Trophoblast cell (in vitro differentiated cells and primary cell): ENCODE measurements at regions not wholly inside any gene's neighbourhood (a gene's known extent, or its start where the extent isn't known, plus 50 kb on each side); places are given as distances from the start of the nearest gene placed in this dataset.
A peak's percentile ranks its signal among the peaks of the same experiment; 100 is the strongest.

Source experiments
- DNase-seq, 2 donors: peaks; one replicate each; pipeline ENCODE4 v3.0.0-alpha.2; 2016
- H2AFZ ChIP-seq: 2 replicates; pipeline ENCODE4 v1.6.1; 2013; ENCODE audit warnings: low read length, moderate library complexity, mild to moderate bottlenecking; ENCODE audit not compliant: insufficient read depth, poor library complexity
- H2AK5ac ChIP-seq: 2 replicates; pipeline ENCODE4 v1.6.1; 2013; ENCODE audit warnings: mild to moderate bottlenecking, low read length
- H2BK120ac ChIP-seq: 2 replicates; pipeline ENCODE4 v1.6.1; 2013; ENCODE audit warnings: low read length, mild to moderate bottlenecking, moderate library complexity; ENCODE audit not compliant: insufficient read depth, poor library complexity
- H2BK12ac ChIP-seq: 2 replicates; pipeline ENCODE4 v1.6.1; 2013; ENCODE audit warnings: mild to moderate bottlenecking, low read length, moderate library complexity
- H2BK5ac ChIP-seq: 2 replicates; pipeline ENCODE4 v1.6.1; 2013; ENCODE audit warnings: low read length, low read depth, moderate library complexity, mild to moderate bottlenecking; ENCODE audit not compliant: poor library complexity
- H3K14ac ChIP-seq: 2 replicates; pipeline ENCODE4 v1.6.1; 2013; ENCODE audit warnings: mild to moderate bottlenecking, low read length
- H3K18ac ChIP-seq: 2 replicates; pipeline ENCODE4 v1.6.1; 2013; ENCODE audit warnings: mild to moderate bottlenecking, low read length
- H3K23ac ChIP-seq: 2 replicates; pipeline ENCODE4 v1.6.1; 2013; ENCODE audit warnings: low read length
- H3K27ac ChIP-seq: 2 replicates; pipeline ENCODE4 v1.5.1; 2013; ENCODE audit warnings: low read depth, mild to moderate bottlenecking, inconsistent platforms, low read length, moderate library complexity
- H3K27me3 ChIP-seq: 2 replicates; pipeline ENCODE4 v1.6.1; 2013; ENCODE audit warnings: inconsistent platforms, mild to moderate bottlenecking, low read length, moderate library complexity; ENCODE audit not compliant: insufficient read depth
- H3K36me3 ChIP-seq, 2 experiments: 1 replicate in 1 of 2; 2 replicates in 1 of 2; pipeline ENCODE4 v1.6.1; 2013; ENCODE audit warnings: low read length in 2 of 2, mild to moderate bottlenecking in 2 of 2, moderate library complexity in 1 of 2; ENCODE audit not compliant: insufficient read depth in 2 of 2, control insufficient read depth in 1 of 2
- H3K4ac ChIP-seq: 2 replicates; pipeline ENCODE4 v1.6.1; 2013; ENCODE audit warnings: low read depth, mild to moderate bottlenecking, low read length, moderate library complexity
- H3K4me1 ChIP-seq, 2 experiments: 1 replicate in 1 of 2; 2 replicates in 1 of 2; pipeline ENCODE4 v1.6.1; 2013; ENCODE audit warnings: low read length in 2 of 2, mild to moderate bottlenecking in 2 of 2, moderate library complexity in 1 of 2; ENCODE audit not compliant: insufficient read depth in 2 of 2, control insufficient read depth in 1 of 2
- H3K4me2 ChIP-seq: 2 replicates; pipeline ENCODE4 v1.6.1; 2013; ENCODE audit warnings: inconsistent platforms, mild to moderate bottlenecking, low read length, moderate library complexity
- H3K4me3 ChIP-seq: 2 replicates; pipeline ENCODE4 v1.5.1; 2013; ENCODE audit warnings: mild to moderate bottlenecking, low read depth, low read length, inconsistent platforms
- H3K79me1 ChIP-seq: one replicate; pipeline ENCODE4 v1.6.1; 2013; ENCODE audit warnings: low read length
- H3K79me2 ChIP-seq: 2 replicates; pipeline ENCODE4 v1.6.1; 2013; ENCODE audit warnings: low read length, mild to moderate bottlenecking; ENCODE audit not compliant: control insufficient read depth, insufficient read depth, poor library complexity
- H3K9ac ChIP-seq: 2 replicates; pipeline ENCODE4 v1.6.1; 2013; ENCODE audit warnings: mild to moderate bottlenecking, low read length
- H3K9me3 ChIP-seq: 2 replicates; pipeline ENCODE4 v1.6.1; 2013; ENCODE audit warnings: low read depth, mild to moderate bottlenecking, control low read depth, inconsistent platforms, low read length; ENCODE audit not compliant: insufficient read depth
- H4K12ac ChIP-seq: 2 replicates; pipeline ENCODE4 v1.6.1; 2013; ENCODE audit warnings: low read depth, mild to moderate bottlenecking, low read length, moderate library complexity
- H4K8ac ChIP-seq: 2 replicates; pipeline ENCODE4 v1.6.1; 2013; ENCODE audit warnings: low read depth, mild to moderate bottlenecking, low read length, moderate library complexity
- H4K91ac ChIP-seq: one replicate; pipeline ENCODE4 v1.6.1; 2013; ENCODE audit warnings: low read depth, mild to moderate bottlenecking, low read length, moderate library complexity
- WGBS: extraction: QIAGEN DNeasy Blood & Tissue Kit; methylation state at CpG from one replicate; pipeline ENCODE4 v1.1.7; 2013; ENCODE audit warnings: missing lambda C conversion rate; ENCODE audit not compliant: insufficient read length, insufficient coverage; ENCODE audit errors: extremely low coverage; 5-methylcytosine and 5-hydroxymethylcytosine counted together

- Histone ChIP-seq H3K36me3 (no peaks in the 10 kb centered on the region), H3K23ac (no peak overlapping the region), H3K4ac (peak overlapping the region; percentile 13), H2BK12ac (peak overlapping the region; percentile 91), H3K79me1 (peaks cover 30% of the 10 kb centered on the region), H3K14ac (peak overlapping the region; percentile 8), H4K8ac (peak overlapping the region; percentile 59), H4K91ac (peak overlapping the region; percentile 74), H3K4me1 (peaks cover 13 to 16% of the 10 kb centered on the region in 2 experiments), H3K9me3 (peaks cover 8% of the 10 kb centered on the region), H3K27ac (no peak overlapping the region), H2BK120ac (peak overlapping the region; percentile 91), H2AFZ (peak overlapping the region; percentile 27), H2AK5ac (peak overlapping the region; percentile 86), H3K9ac (no peak overlapping the region), H3K4me3 (no peak overlapping the region), H3K79me2 (no peaks in the 10 kb centered on the region), H3K27me3 (no peaks in the 10 kb centered on the region), H3K4me2 (no peak overlapping the region), H4K12ac (peak overlapping the region; percentile 25), H3K18ac (peak overlapping the region; percentile 45), H2BK5ac (peak overlapping the region; percentile 8)
- no CpG with 5 or more reads among the region's 4 CpGs for WGBS
- no peak for DNase-seq
Observed at GRCh38 chr10:21402606-21403083, 122.8 kb downstream of the SKIDA1 start.

GRCh38 chr10:21401196-21401595 is 124.3 kb downstream of the SKIDA1 start:
- no peak overlapping the region for H4K12ac ChIP-seq
- peak overlapping the region; percentile 20 for H3K4me2 ChIP-seq
- no peak overlapping the region for H4K8ac ChIP-seq
- no peak overlapping the region for H3K4ac ChIP-seq
- no peak for DNase-seq
- no peaks in the 10 kb centered on the region for H3K36me3 ChIP-seq
- WGBS: no CpG with 5 or more reads among the region's 2 CpGs
- H3K27ac ChIP-seq: peak overlapping the region; percentile 48
- H3K9me3 ChIP-seq: peaks cover 5% of the 10 kb centered on the region
- peak overlapping the region; percentile 43 for H3K18ac ChIP-seq
- H2BK5ac ChIP-seq: no peak overlapping the region
- H3K4me3 ChIP-seq: no peak overlapping the region
- H2AK5ac ChIP-seq: peak overlapping the region; percentile 28
- peak overlapping the region; percentile 41 for H3K14ac ChIP-seq
- peak overlapping the region; percentile 45 for H2BK120ac ChIP-seq
- peak overlapping the region; percentile 49 for H4K91ac ChIP-seq
- H2AFZ ChIP-seq: no peak overlapping the region
- no peaks in the 10 kb centered on the region for H3K79me2 ChIP-seq
- H3K27me3 ChIP-seq: no peaks in the 10 kb centered on the region
- no peak overlapping the region for H3K9ac ChIP-seq
- peaks cover 32% of the 10 kb centered on the region for H3K79me1 ChIP-seq
- H3K23ac ChIP-seq: no peak overlapping the region
- peak overlapping the region; percentile 55 for H2BK12ac ChIP-seq
- peaks cover 13% of the 10 kb centered on the region in 2 experiments for H3K4me1 ChIP-seq

- H3K9me3 ChIP-seq: no peaks in the 10 kb centered on the region
- no peak overlapping the region for H3K9ac ChIP-seq
- H2AFZ ChIP-seq: no peak overlapping the region
- H3K36me3 ChIP-seq: no peaks in the 10 kb centered on the region
- no peak overlapping the region for H3K23ac ChIP-seq
- H3K18ac ChIP-seq: no peak overlapping the region
- peak overlapping the region; percentile 79 for H3K14ac ChIP-seq
- peaks cover 32% of the 10 kb centered on the region for H3K79me1 ChIP-seq
- peak overlapping the region; percentile 96 for H2BK5ac ChIP-seq
- peaks cover 13% of the 10 kb centered on the region in 2 experiments for H3K4me1 ChIP-seq
- no peak overlapping the region for H4K12ac ChIP-seq
- DNase-seq: peak; percentile 77 to 90
- H4K91ac ChIP-seq: peak overlapping the region; percentile 91
- no peak overlapping the region for H3K4me2 ChIP-seq
- H4K8ac ChIP-seq: no peak overlapping the region
- no peaks in the 10 kb centered on the region for H3K79me2 ChIP-seq
- H2BK120ac ChIP-seq: peak overlapping the region; percentile 97
- H2BK12ac ChIP-seq: peak overlapping the region; percentile 92
- WGBS: no CpG with 5 or more reads among the region's 6 CpGs
- H3K4me3 ChIP-seq: no peak overlapping the region
- H3K4ac ChIP-seq: peak overlapping the region; percentile 33
- no peaks in the 10 kb centered on the region for H3K27me3 ChIP-seq
- no peak overlapping the region for H2AK5ac ChIP-seq
- H3K27ac ChIP-seq: peak overlapping the region; percentile 94
Observed at GRCh38 chr10:21399392-21400035, 126.0 kb downstream of the SKIDA1 start.

- no peak overlapping the region for H2BK5ac ChIP-seq
- peaks cover 32% of the 10 kb centered on the region for H3K79me1 ChIP-seq
- DNase-seq: no peak
- no peak overlapping the region for H3K18ac ChIP-seq
- WGBS: no CpG with 5 or more reads among the region's 2 CpGs
- H3K4me2 ChIP-seq: no peak overlapping the region
- no peak overlapping the region for H2BK12ac ChIP-seq
- no peak overlapping the region for H3K23ac ChIP-seq
- H4K8ac ChIP-seq: no peak overlapping the region
- H3K36me3 ChIP-seq: no peaks in the 10 kb centered on the region
- H3K9me3 ChIP-seq: no peaks in the 10 kb centered on the region
- H3K4ac ChIP-seq: no peak overlapping the region
- no peak overlapping the region for H2AFZ ChIP-seq
- H3K4me3 ChIP-seq: no peak overlapping the region
- peak overlapping the region; percentile 94 for H3K27ac ChIP-seq
- H3K4me1 ChIP-seq: peaks cover 13% of the 10 kb centered on the region in 2 experiments
- H3K79me2 ChIP-seq: no peaks in the 10 kb centered on the region
- H3K27me3 ChIP-seq: no peaks in the 10 kb centered on the region
- no peak overlapping the region for H4K91ac ChIP-seq
- H2AK5ac ChIP-seq: no peak overlapping the region
- H2BK120ac ChIP-seq: peak overlapping the region; percentile 75
- H3K14ac ChIP-seq: no peak overlapping the region
- H3K9ac ChIP-seq: no peak overlapping the region
- no peak overlapping the region for H4K12ac ChIP-seq
Observed at GRCh38 chr10:21398563-21399231, 126.8 kb downstream of the SKIDA1 start.
